ENCODE measurements at regions not wholly inside any gene's neighbourhood (a gene's known extent, or its start where the extent isn't known, plus 50 kb on each side); places are given as distances from the start of the nearest gene placed in this dataset.
"Not testable (repeated sequence)": the region's sequence is repeated elsewhere in the genome, so short reads cannot be mapped to it uniquely, and the experiment has no call there.

DNA sequence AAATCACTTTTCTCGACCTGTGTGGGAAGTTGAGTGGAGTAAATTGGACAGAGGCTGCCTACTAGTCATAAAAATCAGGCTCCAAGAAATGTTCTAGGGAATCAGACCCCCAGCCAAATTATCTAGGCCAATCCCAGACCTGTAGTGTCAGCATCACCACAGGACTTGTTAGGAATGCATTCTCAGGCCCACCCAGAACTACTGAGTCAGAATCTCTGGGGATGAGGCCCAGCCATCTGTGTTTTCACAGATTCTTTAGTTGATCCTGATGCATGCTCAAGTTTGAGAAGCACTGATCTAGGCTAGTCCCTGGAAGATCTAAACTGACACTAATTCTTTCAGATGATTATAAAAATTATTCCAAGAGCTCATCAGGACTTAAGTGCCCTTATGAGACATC lies 434.0 kb upstream of the MEIS1 start:
- no peak for DNase-seq (ENCODE audit: low spot score)
- intact Hi-C loops (cut with DNase I): no loop called here

DNA sequence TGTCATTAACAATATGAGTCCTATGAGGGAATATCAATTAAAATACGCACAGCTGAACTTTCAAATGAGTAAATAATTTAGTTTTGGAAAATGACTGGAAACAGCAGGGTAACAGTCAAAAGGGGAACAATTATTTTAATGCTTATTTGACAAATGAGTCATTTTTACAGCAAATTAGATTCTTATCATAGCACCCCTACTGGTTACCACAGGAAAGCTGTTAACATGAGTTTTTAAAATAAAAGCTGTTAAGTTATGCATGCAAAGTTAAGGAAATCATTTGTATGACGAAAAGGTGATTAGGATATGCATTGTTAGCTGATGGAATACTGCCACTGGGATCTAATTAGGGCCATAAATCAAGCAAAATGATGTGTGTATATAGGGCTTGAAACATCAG lies 435.1 kb upstream of the MEIS1 start:
- no peak for DNase-seq (ENCODE audit: low spot score)
- intact Hi-C loops (cut with DNase I): no loop called here

DNA sequence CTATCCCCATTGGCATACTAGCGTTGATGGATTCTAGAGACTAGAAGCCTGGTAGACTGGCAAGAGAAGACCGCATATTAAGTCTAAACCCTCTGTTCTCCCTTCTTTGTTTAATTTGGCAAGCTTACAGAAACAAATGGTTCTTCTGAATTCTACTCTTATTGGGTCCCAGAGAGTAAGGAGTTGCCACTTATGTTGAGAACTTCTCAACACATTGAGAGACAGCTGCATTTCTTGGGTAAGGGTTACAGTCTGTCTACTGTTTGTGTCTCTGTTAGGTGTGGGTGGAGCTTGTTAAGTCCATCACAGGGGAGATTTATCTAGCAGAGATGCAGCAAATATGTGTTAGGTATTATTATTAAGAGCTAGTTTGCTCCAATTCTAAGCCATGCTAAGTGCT lies 435.8 kb upstream of the MEIS1 start:
- no peak for DNase-seq (ENCODE audit: low spot score)
- intact Hi-C loops (cut with DNase I): no loop called here

DNA sequence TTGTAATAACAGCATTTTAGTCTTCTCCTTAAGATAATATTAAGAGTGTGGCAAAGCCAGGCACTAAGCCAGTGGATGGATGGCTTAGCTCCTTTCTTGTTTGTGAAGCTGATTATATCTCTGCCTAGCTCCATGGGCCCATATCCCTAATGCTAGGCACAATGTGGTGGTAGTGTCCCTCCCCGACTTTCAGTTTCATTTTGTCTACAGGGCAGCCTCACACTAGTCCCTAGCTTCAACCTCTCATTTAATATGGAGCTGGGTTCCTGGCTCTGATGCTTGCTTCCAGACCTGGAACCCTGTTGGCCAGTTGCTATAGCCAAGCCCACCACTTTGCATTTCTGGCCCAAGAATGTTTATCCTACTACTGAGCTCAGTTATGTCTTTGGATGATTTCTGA lies 437.0 kb upstream of the MEIS1 start:
- intact Hi-C loops (cut with DNase I): no loop called here
- no peak for DNase-seq (ENCODE audit: low spot score)

DNA sequence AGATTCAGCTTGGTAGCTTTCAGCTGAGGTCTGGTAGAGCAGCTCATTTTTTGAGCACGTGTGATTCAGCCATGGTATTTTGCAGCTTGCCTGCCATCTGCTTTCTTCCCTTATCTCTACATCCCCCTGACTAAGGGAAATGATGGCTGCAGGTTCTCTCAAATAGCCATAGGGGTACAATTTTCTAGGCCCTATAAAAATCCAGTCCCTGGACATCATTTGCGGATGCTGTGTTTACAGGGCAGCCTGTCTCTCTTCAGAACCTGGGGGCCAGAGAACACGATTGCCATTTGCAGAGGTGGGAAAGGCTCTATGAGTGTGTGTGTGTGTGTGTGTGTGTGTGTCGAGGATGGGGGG lies 442.7 kb upstream of the MEIS1 start:
- no peak for DNase-seq (ENCODE audit: low spot score)
- intact Hi-C loops (cut with DNase I): no loop called here

DNA sequence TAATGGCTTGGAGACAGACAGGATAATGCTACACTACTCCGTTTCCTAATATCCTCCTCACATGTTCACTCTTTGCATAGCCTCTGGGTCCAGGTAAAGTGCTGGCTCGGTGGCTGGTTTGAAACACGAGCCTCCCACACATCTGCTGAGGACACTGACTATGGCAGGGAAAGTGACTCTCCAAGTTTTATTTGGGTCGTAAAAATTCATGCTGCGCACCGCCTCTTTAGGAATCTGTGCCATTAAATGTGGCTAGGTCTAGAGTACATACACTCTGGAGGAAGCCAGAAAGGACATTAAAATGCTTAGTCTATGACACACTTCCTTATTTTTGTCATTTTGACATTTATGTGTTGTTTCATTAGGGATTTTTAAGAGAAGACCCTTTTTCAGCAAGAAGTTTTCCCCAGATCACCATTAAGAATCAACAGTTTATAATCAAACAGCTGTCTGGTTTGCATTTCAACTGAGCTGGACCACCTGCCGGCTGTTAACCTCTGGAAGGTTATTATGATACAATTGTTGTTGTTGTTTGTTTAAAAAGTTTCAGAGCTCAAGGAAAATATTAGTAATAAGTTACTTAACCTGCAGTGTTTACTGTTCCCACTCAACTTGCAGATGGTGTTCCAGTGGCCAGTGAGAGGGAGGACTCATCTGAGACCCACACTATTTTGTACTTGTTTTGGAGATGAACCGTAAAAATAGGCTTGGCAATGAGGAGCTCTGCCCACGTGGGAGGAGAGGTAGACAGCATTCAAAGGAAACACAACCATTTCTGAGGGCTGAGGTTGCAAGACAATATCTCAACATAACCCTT lies 443.3 kb upstream of the MEIS1 start:
- intact Hi-C loops (cut with DNase I): no loop called here
- no peak for DNase-seq (ENCODE audit: low spot score)

DNA sequence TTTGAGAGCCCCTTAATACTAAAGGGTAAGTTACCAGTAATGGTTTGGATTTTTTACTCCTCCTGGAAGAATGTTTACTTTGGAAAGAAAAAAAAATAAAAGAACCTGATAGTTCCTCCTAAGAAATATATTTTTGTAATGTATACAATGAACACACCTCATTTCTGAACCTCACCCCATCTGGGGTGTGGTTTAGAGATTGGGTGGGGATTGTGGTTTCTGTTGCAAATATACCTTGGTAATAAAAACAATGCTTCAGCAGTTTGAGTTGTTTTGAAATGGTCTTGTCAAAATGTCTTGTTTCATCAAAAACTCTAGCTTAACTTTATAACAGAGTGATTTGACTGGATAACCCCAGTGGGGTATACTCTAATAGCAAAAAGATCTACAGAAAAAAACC lies 448.9 kb upstream of the MEIS1 start:
- intact Hi-C loops (cut with DNase I): no loop called here
- no peak for DNase-seq (ENCODE audit: low spot score)

DNA sequence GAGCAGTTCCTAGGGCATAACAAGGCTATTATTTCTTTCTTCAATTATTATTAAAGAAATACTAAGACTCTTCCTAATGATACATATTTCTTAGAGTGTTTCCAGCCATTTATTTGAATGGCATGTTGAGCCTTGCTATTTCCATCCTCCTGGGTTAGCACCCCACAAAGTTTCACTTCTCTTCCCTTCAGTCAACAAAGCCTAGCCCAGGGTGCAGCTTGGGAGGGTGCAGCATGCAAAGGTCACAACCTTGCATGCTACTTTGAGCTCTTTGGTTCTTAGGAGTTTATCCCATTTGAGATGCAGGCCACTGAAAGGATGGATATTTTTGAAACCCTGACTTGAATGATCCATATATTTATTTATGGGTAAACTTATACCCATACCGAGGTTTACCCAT lies 454.4 kb upstream of the MEIS1 start:
- DNase-seq (ENCODE audit: low spot score): no peak
- intact Hi-C loops (cut with DNase I): no loop called here

DNA sequence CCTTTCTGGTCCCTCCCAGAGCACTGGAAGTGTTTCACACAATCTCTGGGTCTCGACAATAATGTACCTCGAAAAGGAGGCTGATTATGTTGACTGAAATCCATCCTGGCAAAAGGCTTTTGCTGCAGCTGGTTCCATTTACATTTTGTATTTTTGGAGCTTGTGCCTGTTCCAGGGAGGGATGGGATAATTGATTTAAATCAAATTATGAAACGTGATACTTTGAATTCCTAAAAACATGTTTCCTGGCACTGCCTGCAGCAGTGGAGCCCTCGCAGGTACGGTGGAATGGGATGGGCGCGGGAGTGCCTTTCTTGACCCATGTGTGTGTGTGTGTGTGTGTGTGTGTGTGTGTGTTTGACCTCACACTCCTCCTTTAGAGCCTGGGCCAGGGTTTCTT lies 455.5 kb upstream of the MEIS1 start:
- intact Hi-C loops (cut with DNase I): no loop called here
- no peak for DNase-seq (ENCODE audit: low spot score)

DNA sequence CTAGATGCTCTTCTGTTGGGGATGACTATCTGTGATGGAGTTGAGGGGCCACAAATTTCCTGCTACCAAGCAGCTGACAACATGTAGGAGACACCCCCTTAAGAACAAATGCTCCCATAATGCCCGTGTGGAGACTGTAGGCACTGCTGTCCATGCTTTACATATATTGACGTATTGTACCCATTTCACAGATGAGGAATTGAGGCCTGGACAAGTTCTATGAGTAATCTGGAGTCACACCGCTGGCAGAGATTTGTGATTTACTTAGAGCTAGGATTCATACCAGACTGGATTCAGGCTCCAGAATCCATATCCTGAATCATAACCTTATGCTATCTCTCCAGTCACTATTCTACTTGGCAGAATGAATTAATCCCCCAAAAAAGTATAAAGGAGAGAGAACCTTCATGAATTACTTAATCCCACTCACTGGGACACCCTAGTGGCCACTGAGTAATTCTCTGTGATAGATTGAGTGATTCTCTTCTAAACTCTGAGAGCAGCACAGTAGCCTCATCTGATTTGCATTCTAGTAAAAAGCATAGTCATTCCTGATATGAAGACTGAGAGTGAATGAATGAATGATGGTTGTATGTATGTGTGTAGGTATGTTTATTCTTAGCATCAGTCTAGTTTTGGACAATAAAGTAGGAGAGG lies 460.7 kb upstream of the MEIS1 start:
- no peak for DNase-seq (ENCODE audit: low spot score)
- intact Hi-C loops (cut with DNase I): no loop called here

DNA sequence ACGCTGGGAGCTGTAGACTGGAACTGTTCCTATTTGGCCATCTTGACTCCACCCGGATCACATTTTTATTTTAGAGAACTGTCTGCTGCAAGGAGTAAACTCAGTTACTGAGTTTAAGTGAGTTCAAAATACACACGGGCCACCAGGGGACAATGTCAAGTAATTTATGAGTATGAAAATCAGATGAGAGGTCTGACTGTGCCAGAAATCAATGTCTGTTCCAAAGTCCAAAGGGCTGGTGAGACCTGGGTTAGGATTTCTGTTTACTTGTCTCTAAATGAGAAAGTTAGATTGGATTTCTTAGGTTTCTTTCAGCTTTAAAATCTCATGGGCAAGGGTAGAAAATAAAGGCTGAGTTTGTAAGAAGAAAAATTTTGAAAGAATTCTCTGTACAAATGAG lies 465.8 kb upstream of the MEIS1 start:
- intact Hi-C loops (cut with DNase I): no loop called here
- DNase-seq (ENCODE audit: low spot score): no peak

DNA sequence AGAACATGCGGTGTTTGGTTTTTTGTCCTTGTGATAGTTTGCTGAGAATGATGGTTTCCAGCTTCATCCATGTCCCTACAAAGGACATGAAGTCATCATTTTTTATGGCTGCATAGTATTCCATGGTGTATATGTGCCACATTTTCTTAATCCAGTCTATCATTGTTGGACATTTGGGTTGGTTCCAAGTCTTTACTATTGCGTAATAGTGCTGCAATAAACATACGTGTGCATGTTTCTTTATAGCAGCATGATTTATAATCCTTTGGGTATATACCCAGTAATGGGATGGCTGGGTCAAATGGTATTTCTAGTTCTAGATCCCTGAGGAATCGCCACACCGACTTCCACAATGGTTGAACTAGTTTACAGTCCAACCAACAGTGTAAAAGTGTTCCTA lies 471.6 kb upstream of the MEIS1 start:
- DNase-seq (ENCODE audit: low spot score); intact Hi-C loops (cut with DNase I): not testable (repeated sequence)

DNA sequence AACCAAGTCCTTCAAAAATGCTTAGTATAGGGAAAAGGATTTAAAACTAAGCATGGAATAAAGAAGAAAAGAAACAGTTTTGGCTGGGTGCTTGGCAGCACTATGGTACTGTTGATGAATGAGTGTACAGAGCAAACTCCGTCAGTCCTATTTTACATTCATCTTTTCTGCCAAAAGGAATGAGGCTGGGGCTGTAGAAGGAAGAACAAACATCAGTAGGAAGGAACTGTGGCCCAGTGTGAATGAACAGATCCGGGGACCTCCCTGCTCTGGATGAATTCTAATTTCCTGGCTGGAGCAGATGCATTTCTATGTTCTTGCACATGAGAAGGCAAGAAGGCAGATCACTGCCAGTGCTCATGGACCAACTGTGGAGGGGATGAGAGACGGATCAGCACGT lies 474.0 kb upstream of the MEIS1 start:
- DNase-seq (ENCODE audit: low spot score): no peak
- intact Hi-C loops (cut with DNase I): no loop called here

DNA sequence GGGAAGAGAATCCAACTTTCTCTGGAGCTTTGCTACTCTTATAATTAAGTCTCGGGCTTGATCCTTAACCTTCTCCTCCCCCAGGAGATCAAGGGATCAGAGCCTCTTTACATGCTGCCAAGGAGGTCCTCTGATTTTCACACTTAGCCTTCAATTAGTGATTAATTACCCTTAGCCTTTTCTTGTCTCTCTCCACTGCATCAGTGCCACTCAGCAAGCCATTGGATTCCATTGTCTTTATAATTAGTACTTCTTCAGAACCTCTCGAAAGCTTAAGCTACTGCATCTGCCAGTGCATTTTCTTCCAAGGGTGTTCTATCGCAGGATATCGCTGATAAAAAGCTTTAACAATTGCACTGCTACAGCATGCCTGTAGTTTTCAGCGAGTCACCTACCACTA lies 477.0 kb upstream of the MEIS1 start:
- intact Hi-C loops (cut with DNase I): no loop called here
- DNase-seq (ENCODE audit: low spot score): no peak

DNA sequence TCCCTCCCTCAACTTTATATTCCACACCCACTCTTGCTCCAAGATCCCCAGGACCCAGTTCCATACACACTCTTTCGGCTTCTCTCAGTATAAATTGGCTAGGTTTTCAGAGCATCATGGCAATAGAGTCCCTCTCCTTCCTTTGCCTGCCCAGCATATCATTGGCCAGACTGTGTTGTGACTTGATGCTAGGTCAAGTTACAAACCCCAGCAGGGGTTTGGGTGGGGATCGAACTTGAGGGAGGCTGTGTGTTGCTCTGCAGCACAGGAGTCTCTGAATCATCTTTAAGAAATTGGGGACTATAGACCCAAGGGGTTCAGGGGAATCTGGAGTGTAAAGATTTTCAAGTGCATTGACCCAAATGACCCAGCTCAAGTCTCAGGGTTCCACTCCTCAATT lies 477.5 kb upstream of the MEIS1 start:
- intact Hi-C loops (cut with DNase I): no loop called here
- no peak for DNase-seq (ENCODE audit: low spot score)

DNA sequence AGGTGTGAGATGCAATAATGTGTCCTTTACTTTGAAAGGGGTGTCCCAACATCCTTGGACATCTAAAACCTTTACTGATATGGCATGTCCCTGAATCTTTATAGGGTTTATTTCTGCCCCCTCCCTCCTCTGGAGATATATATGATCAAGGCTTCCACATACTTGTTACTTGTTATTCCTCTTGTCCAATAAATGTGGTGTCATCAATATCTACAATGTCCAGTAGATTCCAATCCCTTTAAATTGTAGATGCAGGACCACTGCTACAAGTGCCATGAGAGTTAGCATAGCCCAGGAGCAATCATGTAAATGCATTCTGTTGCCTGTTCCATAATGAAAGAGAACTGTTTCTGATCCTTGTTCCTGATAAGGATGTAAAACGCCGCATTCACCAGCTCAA lies 479.7 kb upstream of the MEIS1 start:
- no peak for DNase-seq (ENCODE audit: low spot score)

DNA sequence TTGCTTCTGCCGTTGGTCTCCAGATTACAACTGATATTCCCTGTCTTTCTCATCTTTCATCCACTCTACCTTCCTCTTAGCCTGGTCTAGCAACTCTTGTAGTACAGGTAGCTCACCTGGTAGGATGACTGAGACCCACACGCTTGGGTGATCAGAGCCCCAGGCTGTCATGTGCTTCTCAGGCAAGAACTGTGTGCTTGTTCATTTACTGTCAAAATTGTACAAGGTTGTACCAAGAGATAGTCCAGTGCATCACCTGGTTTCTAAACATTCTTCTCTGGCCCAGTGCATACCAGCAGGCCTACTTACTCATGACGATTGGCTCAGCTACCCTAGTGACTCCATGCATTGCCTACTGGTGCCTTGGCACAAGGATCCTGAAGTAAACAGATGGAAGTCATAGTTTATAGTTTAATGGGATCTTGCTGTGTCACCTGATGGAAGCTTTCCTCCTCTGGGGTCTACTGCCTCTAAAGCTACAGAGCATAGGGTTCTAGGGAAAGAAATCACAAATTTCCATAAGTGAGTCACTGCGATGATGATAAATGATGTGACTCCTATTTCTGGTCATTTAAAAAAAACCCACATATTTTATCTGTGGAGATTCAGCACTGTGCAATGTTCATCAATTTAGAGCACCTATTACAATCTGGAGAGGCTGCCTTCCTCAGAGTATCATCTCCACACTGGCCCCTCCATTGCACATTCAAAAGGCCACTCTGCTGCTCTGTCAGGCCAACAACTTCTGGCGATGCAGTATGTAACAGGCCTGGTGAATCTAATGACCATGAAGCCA lies 481.8 kb upstream of the MEIS1 start:
- no peak for DNase-seq (ENCODE audit: low spot score)
- intact Hi-C loops (cut with DNase I): loop anchor here in 1 of 2 donors (5.0 kb wide), 1 partner anchor 859 kb away; no protein-coding TSS in a partner anchor

More for the DNA sequence above, 479.7 kb upstream of the MEIS1 start:
- intact Hi-C loops (cut with DNase I): no loop called here

DNA sequence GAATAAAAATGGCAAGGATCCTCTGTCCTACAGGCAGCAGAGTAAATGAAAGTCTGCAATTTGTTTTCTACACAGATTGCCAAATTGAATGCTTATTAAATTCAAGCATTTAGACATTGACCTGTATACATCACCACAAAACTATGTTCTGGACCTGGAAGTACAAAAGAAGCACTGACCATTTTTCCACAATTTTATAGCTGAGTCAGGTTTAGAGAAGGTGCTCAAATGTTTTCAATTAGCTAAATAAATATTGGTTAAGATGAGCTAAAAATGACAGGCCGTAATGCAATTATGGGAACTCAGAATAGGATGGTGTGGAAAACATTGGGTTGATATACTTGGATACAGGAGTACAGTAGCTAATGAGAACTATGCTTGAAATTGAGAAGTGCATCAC lies 490.7 kb upstream of the MEIS1 start:
- intact Hi-C loops (cut with DNase I): no loop called here
- no peak for DNase-seq (ENCODE audit: low spot score)

DNA sequence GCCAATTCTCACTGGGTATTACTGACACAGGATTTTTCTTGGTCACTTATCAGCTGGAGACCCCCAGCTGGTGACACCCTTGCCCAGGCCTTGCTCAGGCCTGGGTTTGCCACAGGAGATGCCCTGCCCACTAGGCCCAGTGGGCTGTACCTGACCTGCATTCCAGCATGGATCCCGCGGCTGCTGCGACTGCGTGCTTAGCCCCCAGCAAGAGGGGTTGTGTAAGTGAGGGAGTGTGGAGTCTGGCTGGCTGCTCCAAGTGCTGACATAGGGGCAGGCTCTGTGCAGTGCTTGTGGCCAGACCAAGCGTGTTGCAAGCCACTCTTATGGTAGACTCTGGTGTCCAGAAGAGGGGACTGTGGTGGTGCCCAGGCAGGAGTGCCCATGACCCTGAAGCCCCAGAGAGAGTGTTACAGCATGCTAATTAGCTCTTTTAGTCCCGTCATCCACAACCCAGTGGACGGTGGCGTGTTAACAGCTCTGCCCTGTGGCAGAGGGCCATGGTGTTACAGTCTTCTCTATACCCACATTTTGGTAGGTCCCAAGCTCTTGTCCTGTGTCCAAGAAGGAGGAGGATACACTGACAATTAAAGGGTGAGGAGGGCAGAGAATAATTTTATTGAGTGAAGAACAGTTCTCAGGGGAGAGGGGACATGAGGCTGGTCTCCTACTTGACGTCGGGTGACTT lies 491.7 kb upstream of the MEIS1 start:
- no peak for DNase-seq (ENCODE audit: low spot score)
- intact Hi-C loops (cut with DNase I): no loop called here

DNA sequence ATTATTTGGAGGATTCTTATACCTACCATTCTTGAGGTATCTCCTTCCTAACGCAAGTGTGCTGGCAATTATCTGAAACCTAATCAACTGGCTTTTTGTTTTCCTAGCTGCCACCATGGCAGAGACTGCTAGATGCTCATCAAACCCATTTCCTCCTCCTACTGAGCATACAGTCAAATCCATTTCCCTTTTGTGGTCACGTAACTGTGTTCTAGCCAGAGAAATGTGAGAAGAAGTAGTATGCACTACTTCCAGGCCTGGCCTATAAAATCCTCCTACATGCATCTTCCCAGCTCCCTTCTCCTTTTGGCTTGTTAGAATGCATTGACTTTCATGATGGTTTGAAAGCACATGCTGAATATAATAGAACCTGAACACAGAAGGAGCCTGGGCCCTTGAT lies 494.1 kb upstream of the MEIS1 start:
- intact Hi-C loops (cut with DNase I): no loop called here
- no peak for DNase-seq (ENCODE audit: low spot score)
